WTC11 (cell line): ENCODE measurements at regions not wholly inside any gene's neighbourhood (a gene's known extent, or its start where the extent isn't known, plus 50 kb on each side); places are given as distances from the start of the nearest gene placed in this dataset.

ENCODE experiments used
- ESRRA ChIP-seq: sonication (generic); formaldehyde crosslinking; IDR thresholded peaks from 2 replicates; pipeline ENCODE4 v1.8.1; 2022; ENCODE audit warnings: mild to moderate bottlenecking, missing genetic modification reagents, borderline replicate concordance
- TF ChIP-seq, protein P1 (sequence below): fragments of 200-600 bp; IDR thresholded peaks from 2 replicates; pipeline ENCODE4 v1.8.0; 2022; ENCODE audit warnings: antibody characterized with exemption

DNA sequence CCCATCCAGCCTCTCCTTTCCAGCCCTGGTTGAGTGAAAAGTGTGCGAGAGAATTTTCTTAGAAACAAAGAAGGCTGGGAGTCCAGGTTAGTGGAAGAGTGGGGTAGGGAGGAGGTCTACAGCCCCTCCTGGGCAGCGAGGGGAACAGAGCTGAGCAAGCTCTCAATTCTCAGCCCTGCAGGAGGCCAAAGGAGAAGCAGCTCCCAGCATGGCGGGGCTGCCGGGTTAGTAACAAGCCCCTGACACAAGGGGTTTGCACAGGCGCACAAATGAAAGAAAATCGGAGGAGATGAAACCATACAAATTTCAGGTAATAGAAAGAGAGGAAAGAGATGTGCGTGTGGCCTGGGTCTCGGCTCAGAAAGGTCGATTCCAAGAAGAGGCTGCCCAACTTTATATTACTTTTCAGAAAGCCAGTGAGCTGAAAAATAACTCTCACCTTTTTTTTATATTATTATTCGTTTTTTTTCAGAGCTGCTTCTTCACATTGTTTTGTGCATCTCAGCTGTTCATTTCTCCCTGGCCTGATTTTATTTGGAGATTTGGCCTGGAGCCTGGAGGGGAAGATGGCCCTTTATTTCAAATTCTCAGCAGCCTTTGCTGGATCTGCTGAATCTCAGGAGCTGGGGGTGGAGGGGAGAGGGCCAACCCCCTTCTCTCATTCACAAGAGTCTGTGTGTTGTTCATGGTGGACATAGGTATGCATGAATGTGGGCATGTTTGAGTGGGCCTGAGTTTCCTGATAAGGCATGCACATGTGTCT is 583.2 kb downstream of the BUD13 start:
- TF ChIP-seq, protein P1, sequence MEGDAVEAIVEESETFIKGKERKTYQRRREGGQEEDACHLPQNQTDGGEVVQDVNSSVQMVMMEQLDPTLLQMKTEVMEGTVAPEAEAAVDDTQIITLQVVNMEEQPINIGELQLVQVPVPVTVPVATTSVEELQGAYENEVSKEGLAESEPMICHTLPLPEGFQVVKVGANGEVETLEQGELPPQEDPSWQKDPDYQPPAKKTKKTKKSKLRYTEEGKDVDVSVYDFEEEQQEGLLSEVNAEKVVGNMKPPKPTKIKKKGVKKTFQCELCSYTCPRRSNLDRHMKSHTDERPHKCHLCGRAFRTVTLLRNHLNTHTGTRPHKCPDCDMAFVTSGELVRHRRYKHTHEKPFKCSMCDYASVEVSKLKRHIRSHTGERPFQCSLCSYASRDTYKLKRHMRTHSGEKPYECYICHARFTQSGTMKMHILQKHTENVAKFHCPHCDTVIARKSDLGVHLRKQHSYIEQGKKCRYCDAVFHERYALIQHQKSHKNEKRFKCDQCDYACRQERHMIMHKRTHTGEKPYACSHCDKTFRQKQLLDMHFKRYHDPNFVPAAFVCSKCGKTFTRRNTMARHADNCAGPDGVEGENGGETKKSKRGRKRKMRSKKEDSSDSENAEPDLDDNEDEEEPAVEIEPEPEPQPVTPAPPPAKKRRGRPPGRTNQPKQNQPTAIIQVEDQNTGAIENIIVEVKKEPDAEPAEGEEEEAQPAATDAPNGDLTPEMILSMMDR: no peak
- no peak for TF ChIP-seq ESRRA (CRISPR knock-in tag)
